HG02852 (cell line): ENCODE measurements at regions not wholly inside any gene's neighbourhood (a gene's known extent, or its start where the extent isn't known, plus 50 kb on each side); places are given as distances from the start of the nearest gene placed in this dataset.
"Not testable (repeated sequence)": the region's sequence is repeated elsewhere in the genome, so short reads cannot be mapped to it uniquely, and the experiment has no call there.

Source experiments
- ATAC-seq: cut with Tn5 transposase; IDR thresholded peaks from one replicate; pipeline ENCODE4 v1.9.1; 2021; ENCODE audit warnings: mild to moderate bottlenecking, moderate library complexity; ENCODE audit not compliant: unreplicated experiment

GRCh38 chr7:113402482-113402881 lies 284.1 kb upstream of the SMIM30 start:
- no peak for ATAC-seq

GRCh38 chr7:113402005-113402404 lies 283.7 kb upstream of the SMIM30 start:
- no peak for ATAC-seq

GRCh38 chr7:113394856-113395255 lies 276.5 kb upstream of the SMIM30 start:
- ATAC-seq = no peak

- ATAC-seq = no peak
Observed at GRCh38 chr7:113392841-113393540, 274.6 kb upstream of the SMIM30 start.

- no peak for ATAC-seq
Observed at GRCh38 chr7:113392421-113392820, 274.1 kb upstream of the SMIM30 start.

- no peak for ATAC-seq
Observed at GRCh38 chr7:113389112-113389646, 270.8 kb upstream of the SMIM30 start.

GRCh38 chr7:113383638-113384037 lies 265.3 kb upstream of the SMIM30 start:
- ATAC-seq = no peak

GRCh38 chr7:113379746-113380145 lies 261.4 kb upstream of the SMIM30 start:
- ATAC-seq = no peak

GRCh38 chr7:113374955-113375354 lies 256.6 kb upstream of the SMIM30 start:
- ATAC-seq = no peak

- ATAC-seq = no peak
Observed at GRCh38 chr7:113373863-113374262, 255.5 kb upstream of the SMIM30 start.

- ATAC-seq = no peak
Observed at GRCh38 chr7:113371416-113372043, 253.2 kb upstream of the SMIM30 start.

GRCh38 chr7:113370910-113371309 lies 252.6 kb upstream of the SMIM30 start:
- no peak for ATAC-seq

- ATAC-seq = no peak
Observed at GRCh38 chr7:113368256-113368655, 249.9 kb upstream of the SMIM30 start.

- ATAC-seq = no peak
Observed at GRCh38 chr7:113367041-113367586, 248.8 kb upstream of the SMIM30 start.

- no peak for ATAC-seq
Observed at GRCh38 chr7:113366122-113366521, 247.8 kb upstream of the SMIM30 start.

GRCh38 chr7:113349339-113349738 lies 231.0 kb upstream of the SMIM30 start:
- ATAC-seq = no peak

- ATAC-seq = no peak
Observed at GRCh38 chr7:113339661-113340060, 221.3 kb upstream of the SMIM30 start.

- ATAC-seq = no peak
Observed at GRCh38 chr7:113338071-113338696, 219.8 kb upstream of the SMIM30 start.

- not testable (repeated sequence) for ATAC-seq
Observed at GRCh38 chr7:113336838-113337237, 218.5 kb upstream of the SMIM30 start.

- ATAC-seq = no peak
Observed at GRCh38 chr7:113331155-113331898, 213.0 kb upstream of the SMIM30 start.

- no peak for ATAC-seq
Observed at GRCh38 chr7:113321201-113321600, 202.8 kb upstream of the SMIM30 start.
